ENCODE measurements at regions not wholly inside any gene's neighbourhood (a gene's known extent, or its start where the extent isn't known, plus 50 kb on each side); places are given as distances from the start of the nearest gene placed in this dataset.
"Not testable (repeated sequence)": the region's sequence is repeated elsewhere in the genome, so short reads cannot be mapped to it uniquely, and the experiment has no call there.

- not testable (repeated sequence) for TF ChIP-seq CTCF, POLR2A (IDR thresholded peaks at IDR 0.05)
Observed at GRCh38 chr7:41550046-41550445, 152.8 kb downstream of the INHBA start.
